Stimulated activated CD4-positive, alpha-beta T cell treated with anti-CD3 and anti-CD28 coated beads, Interleukin-1b, Interleukin-23, amount 100 ng/mL, for 48 hours (primary cell): ENCODE measurements at regions not wholly inside any gene's neighbourhood (a gene's known extent, or its start where the extent isn't known, plus 50 kb on each side); places are given as distances from the start of the nearest gene placed in this dataset.
"Not testable (repeated sequence)": the region's sequence is repeated elsewhere in the genome, so short reads cannot be mapped to it uniquely, and the experiment has no call there.

ENCODE experiments used
- DNase-seq: peaks from one replicate; pipeline ENCODE4 v3.0.0-alpha.2; 2020

DNA sequence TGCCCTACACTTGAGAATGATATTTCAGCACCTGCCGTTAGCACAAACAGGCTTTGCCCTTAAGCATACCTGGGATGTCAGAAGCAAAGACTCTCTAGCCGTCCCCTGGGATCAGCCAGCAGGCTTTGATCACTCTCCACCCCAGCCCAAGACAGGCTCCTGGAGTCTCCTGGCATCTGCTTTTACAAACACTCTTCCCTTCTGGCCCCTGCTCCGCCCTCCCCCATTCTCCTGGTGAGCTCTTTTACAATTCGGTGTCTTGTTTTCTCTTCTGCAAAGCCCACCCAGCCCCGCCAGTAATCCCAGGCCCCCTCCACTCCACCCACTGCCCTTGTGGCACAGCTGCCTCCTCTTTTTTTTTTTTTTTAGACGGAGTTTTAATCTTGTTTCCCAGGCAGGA lies 50.4 kb downstream of the KATNIP start:
- no peak for DNase-seq

DNA sequence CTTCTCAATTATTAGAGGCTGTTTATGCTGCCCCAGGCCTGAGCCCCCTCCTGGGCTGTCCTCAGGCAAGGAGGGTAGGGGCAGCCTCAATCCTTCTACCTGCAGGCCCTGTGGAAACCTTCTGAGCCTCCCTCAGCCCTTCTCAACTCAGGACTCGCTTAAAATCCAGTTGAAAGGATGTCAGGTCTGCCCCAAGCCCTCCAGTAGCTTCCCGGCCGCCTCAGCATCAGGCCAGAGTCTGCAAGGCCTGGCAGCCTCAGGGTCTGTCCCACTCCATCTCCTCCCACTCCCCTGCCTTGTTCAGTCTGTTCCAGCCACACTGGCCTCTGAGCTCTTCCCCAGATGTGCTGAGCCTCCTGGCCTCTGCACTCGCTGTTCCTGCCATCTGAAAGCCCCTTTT lies 52.2 kb downstream of the KATNIP start:
- no peak for DNase-seq

DNA sequence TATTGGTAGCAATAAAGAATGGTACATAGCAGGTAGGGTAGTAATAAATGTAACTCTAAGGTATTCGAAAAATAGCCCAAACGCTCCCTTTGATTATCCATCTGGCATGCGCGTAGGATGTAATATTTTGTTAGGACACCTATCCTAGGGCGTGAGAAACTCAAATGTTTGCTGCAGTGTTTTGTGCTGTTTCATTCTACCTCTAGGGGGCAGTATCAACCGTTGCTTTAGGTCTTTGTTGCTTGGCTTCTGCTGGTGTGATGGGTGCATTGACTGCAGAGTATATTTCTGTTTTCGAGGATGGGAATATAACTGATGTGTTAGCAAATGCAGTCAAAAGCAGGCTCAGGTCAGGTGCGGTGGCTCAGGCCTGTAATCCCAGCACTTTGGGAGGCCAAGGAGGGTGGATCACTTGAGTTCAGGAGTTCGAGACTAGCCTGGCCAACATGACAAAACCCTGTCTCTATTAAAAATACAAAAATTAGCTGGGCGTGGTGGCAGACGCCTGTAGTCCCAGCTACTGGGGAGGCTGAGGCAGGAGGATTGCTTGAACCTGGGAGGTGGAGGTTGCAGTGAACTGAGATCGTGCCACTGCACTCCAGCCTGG lies 55.7 kb downstream of the KATNIP start:
- DNase-seq, result peak; percentile 5

DNA sequence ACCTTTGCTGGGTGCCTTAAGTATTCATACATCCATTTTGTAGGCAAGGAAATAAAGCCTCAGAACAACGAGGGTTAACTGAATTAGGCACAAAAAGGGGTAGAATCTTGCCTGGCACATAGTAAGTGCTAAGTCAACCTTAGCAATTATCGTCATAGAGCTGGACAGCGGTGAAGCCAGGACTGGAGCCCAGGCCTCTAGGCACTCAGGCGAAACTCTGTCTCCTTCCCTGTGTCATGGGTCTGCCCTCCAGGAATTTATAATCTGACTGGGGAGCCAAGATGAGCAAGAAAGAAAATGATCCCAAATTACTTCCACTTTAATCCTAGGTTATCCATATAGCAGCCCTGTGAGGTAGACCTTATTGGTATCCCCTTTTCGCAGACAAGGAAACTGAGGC lies 61.4 kb downstream of the KATNIP start:
- DNase-seq, result no peak

DNA sequence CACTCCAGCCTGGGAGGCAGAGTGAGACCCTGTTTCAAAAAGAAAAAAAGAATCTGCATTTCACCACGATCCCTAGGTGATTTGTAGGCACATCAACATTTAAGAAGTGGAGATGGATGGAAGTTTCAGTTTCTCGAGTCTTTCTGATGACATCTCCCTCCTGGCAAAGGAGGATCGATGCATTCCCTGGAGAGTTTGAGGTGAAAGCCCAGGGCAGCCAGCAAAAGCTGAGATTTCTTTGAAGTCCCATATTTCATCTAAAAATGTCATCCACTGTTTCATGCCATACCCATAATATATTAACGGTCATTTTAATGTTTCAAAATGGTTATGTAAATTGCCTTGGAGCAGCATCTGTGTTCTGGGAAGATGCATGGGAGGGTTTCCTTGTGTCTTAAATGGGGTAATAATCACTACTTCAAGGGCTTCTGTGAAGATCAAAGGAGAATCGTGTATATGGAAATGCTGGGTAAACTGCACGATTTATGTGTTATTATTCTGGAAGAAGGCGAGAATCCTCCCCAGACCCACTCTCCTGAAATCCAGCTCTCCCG lies 63.4 kb downstream of the KATNIP start:
- no peak for DNase-seq

GRCh38 chr16:27617665-27618064 lies 67.7 kb downstream of the KATNIP start:
- DNase-seq, result no peak

DNA sequence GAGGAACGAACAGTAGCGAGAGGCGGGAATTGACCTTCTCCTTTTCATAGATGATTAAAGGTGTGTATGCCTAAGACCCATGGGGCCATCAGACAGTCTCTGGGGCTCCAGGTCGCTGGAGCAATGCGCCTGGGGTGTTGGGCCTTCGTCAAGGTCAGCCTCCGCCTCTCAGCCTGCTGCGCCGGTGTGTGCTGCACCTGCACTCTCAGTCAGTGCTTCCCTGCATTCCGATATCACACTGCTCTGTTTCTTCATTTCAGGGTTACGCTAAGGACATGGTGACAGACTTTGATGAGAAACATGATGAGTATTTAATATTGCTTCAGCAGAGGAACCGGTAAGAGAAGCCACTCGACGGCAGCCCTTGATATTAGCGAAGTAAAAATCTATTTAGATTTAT lies 68.2 kb downstream of the KATNIP start:
- no peak for DNase-seq

DNA sequence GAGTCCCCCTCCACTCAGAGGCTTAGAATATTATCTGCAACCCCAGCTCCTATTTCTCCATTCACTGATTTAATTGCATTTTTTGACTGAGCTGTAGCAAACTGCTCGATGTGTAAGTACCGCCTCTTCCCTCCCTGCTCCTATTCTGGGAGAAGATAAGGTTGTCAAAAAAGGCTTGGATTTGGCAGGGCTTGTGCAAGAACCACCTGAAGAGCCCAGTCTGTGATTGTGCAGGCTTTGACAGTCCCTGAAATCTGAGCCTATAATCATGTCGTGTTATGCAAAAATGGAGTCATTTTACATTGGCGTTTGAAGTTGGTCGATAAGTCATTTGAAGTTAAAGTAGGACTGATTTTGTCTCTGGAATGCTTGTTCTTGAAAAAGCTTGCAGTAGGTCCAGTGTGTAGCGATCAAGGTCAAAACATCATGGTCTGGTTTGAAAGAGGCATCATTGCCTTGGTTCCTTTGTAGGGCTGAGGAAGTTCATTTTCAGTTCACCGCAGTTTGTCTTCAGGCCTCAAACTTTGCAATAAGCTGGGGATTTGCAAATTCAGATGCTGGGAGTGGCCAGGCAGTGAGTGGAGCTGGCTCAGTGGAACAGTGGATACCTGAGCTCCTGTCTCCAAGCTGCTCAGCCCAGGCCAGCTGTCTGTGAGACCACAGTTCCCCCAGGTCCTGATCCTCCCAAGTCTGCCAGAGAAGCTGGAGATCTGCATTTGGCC lies 68.8 kb downstream of the KATNIP start:
- DNase-seq, result no peak

DNA sequence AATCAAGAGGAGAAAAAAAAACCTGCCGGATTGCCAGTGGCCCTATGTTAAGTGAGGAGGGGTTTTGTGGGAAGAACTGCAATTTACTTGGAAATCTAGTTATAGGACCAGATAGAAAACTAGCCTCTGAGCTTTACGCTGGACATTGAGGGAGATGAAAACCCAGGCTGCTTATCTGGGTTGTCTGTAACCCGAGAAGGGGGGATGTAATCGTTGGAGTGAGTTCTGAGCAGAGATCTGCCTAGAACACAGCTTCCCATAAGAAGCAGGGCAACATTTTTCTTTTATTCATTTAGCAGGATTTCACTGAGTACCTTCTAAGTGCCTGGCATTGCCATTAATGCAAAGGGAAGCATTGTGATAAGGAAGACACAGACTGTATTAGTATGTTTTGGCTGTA lies 70.6 kb downstream of the KATNIP start:
- no peak for DNase-seq

DNA sequence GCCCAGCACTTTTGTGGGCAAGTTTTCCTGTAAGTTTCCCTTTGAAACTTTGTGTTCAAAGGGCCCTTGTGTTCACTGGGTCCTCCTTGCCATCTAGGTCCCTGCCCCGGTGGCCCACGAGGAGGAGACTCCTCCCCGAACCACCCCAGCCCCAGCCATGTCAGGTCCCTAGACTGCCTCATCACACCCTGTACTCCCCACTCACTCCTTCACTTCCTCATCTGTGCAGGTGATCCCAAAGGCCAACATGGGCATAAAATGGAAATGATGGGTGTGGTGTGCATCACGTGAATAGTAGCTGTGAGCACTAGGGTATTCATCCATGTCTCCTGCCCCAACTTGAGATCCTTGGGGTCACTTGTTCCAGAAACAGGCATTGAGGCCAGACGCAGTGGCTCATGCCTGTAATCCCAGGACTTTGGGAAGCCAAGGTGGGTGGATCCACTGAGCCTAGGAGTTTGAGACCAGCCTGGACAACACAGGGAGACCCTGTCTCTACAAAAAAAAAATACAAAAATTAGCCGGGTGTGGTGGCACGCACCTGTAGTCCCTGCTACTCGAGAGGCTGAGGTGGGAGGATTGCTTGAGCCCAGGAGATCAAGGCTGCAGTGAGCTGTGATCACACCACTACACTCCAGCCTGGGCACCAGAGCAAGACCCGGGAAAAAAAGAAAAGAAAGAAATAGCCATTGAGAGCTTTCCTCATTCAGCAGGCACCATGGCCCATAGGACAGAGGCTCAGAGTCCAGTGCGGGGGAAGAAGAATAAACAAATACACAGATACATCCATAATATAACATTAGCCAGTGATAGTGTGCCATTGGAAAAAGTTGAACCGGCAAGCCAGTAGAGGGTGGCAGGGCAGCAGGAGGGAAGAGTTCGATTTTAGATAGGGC lies 74.5 kb downstream of the KATNIP start:
- DNase-seq, result no peak

- DNase-seq, result no peak
These were observed 75.2 kb downstream of the KATNIP start for GRCh38 chr16:27625050-27625697.

GRCh38 chr16:27627136-27627535 lies 77.2 kb downstream of the KATNIP start:
- DNase-seq, result no peak

DNA sequence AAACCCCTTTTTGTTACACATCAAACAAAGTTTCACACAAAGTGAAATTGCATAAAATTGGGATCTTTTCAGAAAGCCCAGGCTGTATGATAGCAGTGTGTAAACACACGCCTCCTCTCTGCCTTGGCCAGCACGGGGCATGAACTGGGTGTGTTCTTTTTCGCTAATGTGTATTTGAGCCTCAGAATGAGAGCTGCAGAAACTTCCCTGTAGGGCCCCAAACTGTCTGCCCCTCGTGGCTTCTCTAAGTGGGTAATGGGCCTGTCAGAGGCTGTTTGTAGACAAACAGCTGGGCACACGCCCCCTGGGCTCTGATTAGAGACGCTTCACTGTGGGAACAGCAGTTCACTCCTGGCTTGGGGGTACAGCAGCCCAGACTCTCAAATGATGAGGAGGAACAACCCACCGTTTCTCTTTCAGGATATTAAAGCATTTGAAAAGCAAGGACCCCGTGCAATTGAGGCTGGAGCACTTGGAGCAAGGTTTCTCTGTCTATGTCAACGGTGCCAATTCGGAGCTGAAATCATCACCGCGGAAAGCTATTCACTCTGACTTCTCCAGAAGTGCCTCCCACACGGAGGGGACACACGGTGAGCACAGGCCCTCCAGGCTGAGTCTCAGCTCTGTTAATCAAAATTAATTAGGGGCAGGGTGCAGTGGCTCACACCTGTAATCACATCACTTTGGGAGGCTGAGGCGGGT lies 78.4 kb downstream of the KATNIP start:
- no peak for DNase-seq

GRCh38 chr16:27628943-27629462 lies 79.1 kb downstream of the KATNIP start:
- not testable (repeated sequence) for DNase-seq

DNA sequence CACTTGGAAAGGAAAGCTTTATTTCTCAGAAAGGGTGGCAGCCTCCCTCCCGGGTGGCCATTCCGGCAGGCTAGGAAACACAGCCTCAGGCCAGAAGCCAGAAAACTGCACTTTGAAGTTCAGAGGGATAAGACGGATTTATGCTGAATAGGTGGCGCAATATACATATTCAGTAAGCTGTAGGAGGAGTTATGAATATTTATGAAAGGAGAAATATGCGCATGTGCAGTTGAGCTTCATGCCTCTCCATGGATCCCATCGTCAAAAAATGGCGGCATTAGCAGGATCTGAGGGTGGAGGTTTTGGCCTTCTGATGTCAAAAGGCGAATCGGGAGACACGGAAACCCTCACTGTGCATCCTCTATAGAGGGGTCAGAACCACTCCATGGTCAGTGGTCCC lies 82.3 kb downstream of the KATNIP start:
- DNase-seq, result no peak

DNA sequence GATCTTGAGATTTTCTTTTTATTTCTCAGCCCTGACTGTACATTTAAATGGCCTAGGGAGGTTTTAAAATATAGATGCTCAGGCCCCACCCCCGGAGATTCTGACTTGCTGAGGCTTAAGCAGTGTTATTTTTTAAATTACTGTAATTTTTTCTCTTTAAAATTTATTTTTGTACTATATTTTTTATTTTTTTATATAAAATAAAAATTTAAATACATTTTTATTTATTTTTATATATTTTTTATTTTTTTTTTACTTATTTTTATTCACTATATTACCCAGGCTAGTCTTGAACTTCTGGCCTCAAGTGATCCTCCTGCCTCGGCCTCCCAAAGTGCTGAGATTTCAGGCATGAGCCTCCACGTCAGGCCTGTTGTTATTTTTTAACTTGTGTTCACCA lies 83.3 kb downstream of the KATNIP start:
- DNase-seq, result no peak

- DNase-seq, result no peak
These were observed 83.8 kb downstream of the KATNIP start for GRCh38 chr16:27633721-27634120.

DNA sequence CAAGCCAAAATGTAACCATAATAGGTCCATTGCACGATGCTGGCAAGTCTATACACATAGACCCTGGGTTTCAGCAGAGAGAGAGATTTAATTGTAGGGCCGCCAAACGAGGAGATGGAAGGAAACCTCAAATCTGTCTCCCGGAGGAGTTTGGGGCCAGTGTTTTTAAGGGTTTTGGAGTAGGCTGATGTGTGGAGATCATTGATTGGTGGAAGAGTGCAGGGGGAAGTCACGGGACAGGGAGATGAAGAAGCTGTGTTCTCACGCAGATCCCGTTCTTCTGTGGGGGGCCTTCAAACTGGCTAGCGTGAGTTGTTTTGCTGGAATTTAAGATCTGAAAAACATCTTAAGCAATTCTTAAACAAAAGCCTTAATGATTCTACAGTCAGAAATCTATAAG lies 84.8 kb downstream of the KATNIP start:
- DNase-seq, result no peak

GRCh38 chr16:27636453-27637240 lies 86.7 kb downstream of the KATNIP start:
- no peak for DNase-seq

GRCh38 chr16:27638833-27639560 lies 89.1 kb downstream of the KATNIP start:
- DNase-seq, result no peak
